ENCODE measurements at regions not wholly inside any gene's neighbourhood (a gene's known extent, or its start where the extent isn't known, plus 50 kb on each side); places are given as distances from the start of the nearest gene placed in this dataset.

- Histone ChIP-seq H3K4me3 (replicated peaks; ENCODE audit: insufficient read depth, low read length) (no peak overlapping the region), H3K27me3 (ENCODE audit: insufficient read depth, poor library complexity, severe bottlenecking) (peaks cover 31% of the 10 kb centered on the region), H3K27ac (replicated peaks) (no peak overlapping the region)
- no peak for DNase-seq (ENCODE audit: low read depth in 1 of 2, low spot score in 1 of 2)
- TF ChIP-seq POLR2AphosphoS5 (IDR thresholded peaks at IDR 0.05; ENCODE audit: low read depth), result no peak
- no peak for TF ChIP-seq GABPA (IDR thresholded peaks at IDR 0.05; ENCODE audit: low read depth)
- TF ChIP-seq REST (IDR thresholded peaks at IDR 0.05; ENCODE audit: insufficient replicate concordance, low read depth), result no peak
- TF ChIP-seq SPI1 (IDR thresholded peaks at IDR 0.05; ENCODE audit: borderline replicate concordance, low read depth), result no peak
- TF ChIP-seq CTCF (IDR thresholded peaks at IDR 0.05; ENCODE audit: insufficient read depth, low read length), result no peak
Measured at GRCh38 chr20:58135441-58136148, 92.9 kb downstream of the ANKRD60 start.

- TF ChIP-seq GABPA (IDR thresholded peaks at IDR 0.05; ENCODE audit: low read depth) (no peak), SPI1 (IDR thresholded peaks at IDR 0.05; ENCODE audit: borderline replicate concordance, low read depth) (no peak), CTCF (IDR thresholded peaks at IDR 0.05; ENCODE audit: insufficient read depth, low read length) (no peak), POLR2AphosphoS5 (IDR thresholded peaks at IDR 0.05; ENCODE audit: low read depth) (no peak), REST (IDR thresholded peaks at IDR 0.05; ENCODE audit: insufficient replicate concordance, low read depth) (no peak)
- Histone ChIP-seq H3K27ac (replicated peaks) (no peak overlapping the region), H3K4me3 (replicated peaks; ENCODE audit: insufficient read depth, low read length) (no peak overlapping the region), H3K27me3 (ENCODE audit: insufficient read depth, poor library complexity, severe bottlenecking) (peaks cover 31% of the 10 kb centered on the region)
- DNase-seq (ENCODE audit: low read depth in 1 of 2, low spot score in 1 of 2), result no peak
Measured at GRCh38 chr20:58133020-58133808, 95.2 kb downstream of the ANKRD60 start.

- no peak overlapping the region for H3K27ac ChIP-seq (replicated peaks)
- peaks cover 31% of the 10 kb centered on the region for H3K27me3 ChIP-seq (ENCODE audit: insufficient read depth, poor library complexity, severe bottlenecking)
- no peak for TF ChIP-seq GABPA (IDR thresholded peaks at IDR 0.05; ENCODE audit: low read depth)
- no peak for TF ChIP-seq REST (IDR thresholded peaks at IDR 0.05; ENCODE audit: insufficient replicate concordance, low read depth)
- TF ChIP-seq CTCF (IDR thresholded peaks at IDR 0.05; ENCODE audit: insufficient read depth, low read length), result no peak
- TF ChIP-seq POLR2AphosphoS5 (IDR thresholded peaks at IDR 0.05; ENCODE audit: low read depth), result no peak
- no peak for TF ChIP-seq SPI1 (IDR thresholded peaks at IDR 0.05; ENCODE audit: borderline replicate concordance, low read depth)
- DNase-seq (ENCODE audit: low read depth in 1 of 2, low spot score in 1 of 2), result no peak
- no peak overlapping the region for H3K4me3 ChIP-seq (replicated peaks; ENCODE audit: insufficient read depth, low read length)
Measured at GRCh38 chr20:58131551-58132142, 96.8 kb downstream of the ANKRD60 start.
